ENCODE measurements at regions not wholly inside any gene's neighbourhood (a gene's known extent, or its start where the extent isn't known, plus 50 kb on each side); places are given as distances from the start of the nearest gene placed in this dataset.

DNA sequence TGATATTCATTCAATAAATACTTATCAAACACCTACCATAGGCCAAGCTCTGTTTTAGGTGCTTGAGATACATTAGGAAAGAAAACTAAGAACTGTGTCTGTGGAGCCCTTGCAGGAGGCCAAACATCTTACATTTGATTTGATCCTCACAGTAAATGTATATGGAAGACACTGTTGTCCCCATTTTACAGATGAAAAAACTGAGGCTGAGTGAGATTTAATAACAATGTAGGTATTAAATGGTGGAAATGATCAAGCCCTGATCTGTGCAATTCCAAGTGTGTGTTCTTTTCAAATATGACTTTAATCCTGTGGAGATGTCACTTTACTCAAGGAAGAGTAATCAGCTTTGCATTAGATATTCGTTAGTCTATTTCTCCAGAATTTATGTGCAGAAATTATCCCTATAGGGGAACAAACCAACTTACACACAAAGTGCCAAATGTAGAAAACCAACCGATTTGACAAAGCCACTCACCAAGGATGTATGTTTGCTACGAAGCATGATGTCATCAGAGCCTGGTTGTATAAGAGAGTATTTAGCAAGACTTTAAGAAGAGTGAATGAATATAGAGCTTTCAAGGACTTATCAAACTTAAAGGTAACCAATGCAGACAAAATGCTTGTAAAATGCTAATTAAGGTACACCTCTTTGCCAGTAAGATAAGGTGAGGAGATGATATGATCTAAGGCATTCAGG lies 153.9 kb upstream of the NFIB start:
- H3K18ac ChIP-seq (ENCODE audit: insufficient read length, low read depth, low read length) = no peak overlapping the region
- no peak for DNase-seq
- H2AK5ac ChIP-seq (ENCODE audit: insufficient read length, low read length) = no peak overlapping the region
- no peak overlapping the region for H2BK15ac ChIP-seq (ENCODE audit: low read depth, low read length)
- no peak overlapping the region for H3K4me3 Mint-ChIP-seq
- no peaks in the 10 kb centered on the region for H3K27me3 Mint-ChIP-seq (ENCODE audit: low read depth)
- H3K4me1 Mint-ChIP-seq = peaks cover 21 to 22% of the 10 kb centered on the region in 2 experiments
- H4K20me1 ChIP-seq (ENCODE audit: control insufficient read depth, insufficient read depth, insufficient read length) = no peaks in the 10 kb centered on the region
- H3K27ac Mint-ChIP-seq = no peak overlapping the region
- no peaks in the 10 kb centered on the region for H3K23me2 ChIP-seq (ENCODE audit: insufficient read length, low read depth, low read length, poor library complexity, severe bottlenecking)
- no peaks in the 10 kb centered on the region for H3K9me3 ChIP-seq (ENCODE audit: control insufficient read depth, low read depth, low read length)
- H2AFZ ChIP-seq (ENCODE audit: low read length) = no peak overlapping the region
- H3K9me3 Mint-ChIP-seq = no peaks in the 10 kb centered on the region
- TF ChIP-seq, protein P1, sequence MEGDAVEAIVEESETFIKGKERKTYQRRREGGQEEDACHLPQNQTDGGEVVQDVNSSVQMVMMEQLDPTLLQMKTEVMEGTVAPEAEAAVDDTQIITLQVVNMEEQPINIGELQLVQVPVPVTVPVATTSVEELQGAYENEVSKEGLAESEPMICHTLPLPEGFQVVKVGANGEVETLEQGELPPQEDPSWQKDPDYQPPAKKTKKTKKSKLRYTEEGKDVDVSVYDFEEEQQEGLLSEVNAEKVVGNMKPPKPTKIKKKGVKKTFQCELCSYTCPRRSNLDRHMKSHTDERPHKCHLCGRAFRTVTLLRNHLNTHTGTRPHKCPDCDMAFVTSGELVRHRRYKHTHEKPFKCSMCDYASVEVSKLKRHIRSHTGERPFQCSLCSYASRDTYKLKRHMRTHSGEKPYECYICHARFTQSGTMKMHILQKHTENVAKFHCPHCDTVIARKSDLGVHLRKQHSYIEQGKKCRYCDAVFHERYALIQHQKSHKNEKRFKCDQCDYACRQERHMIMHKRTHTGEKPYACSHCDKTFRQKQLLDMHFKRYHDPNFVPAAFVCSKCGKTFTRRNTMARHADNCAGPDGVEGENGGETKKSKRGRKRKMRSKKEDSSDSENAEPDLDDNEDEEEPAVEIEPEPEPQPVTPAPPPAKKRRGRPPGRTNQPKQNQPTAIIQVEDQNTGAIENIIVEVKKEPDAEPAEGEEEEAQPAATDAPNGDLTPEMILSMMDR (conservative IDR thresholded peaks at IDR 0.05) = no peak
- no peaks in the 10 kb centered on the region for H3K36me3 Mint-ChIP-seq (ENCODE audit: insufficient read depth in 1 of 3, low read depth in 3 of 3)
- H3T11ph ChIP-seq (ENCODE audit: low read length) = no peak overlapping the region
- no peaks in the 10 kb centered on the region for H3K79me1 ChIP-seq (ENCODE audit: insufficient read depth, low read depth, low read length, poor library complexity, severe bottlenecking)
- H3K27ac ChIP-seq (ENCODE audit: insufficient read length, low read depth, low read length) = no peak overlapping the region
- H2BK5ac ChIP-seq (ENCODE audit: insufficient read length, low read length) = no peak overlapping the region
- H3K23ac ChIP-seq (ENCODE audit: insufficient read length, low read depth, low read length) = no peak overlapping the region
- H3K4me2 ChIP-seq (ENCODE audit: insufficient read depth, insufficient read length, low read length) = no peak overlapping the region
- no CpG with 5 or more reads among the region's 3 CpGs for WGBS (ENCODE audit: extremely low coverage, insufficient read length, low lambda C conversion rate)
- no peak overlapping the region for H3K9ac ChIP-seq (ENCODE audit: extremely low read depth, insufficient read length, low read length)
- H4K5ac ChIP-seq (ENCODE audit: insufficient read length, low read depth, low read length) = no peak overlapping the region
- H4K91ac ChIP-seq (ENCODE audit: insufficient read length, low read depth, low read length) = no peak overlapping the region
- H4K8ac ChIP-seq (replicated peaks; ENCODE audit: insufficient read length, low read depth, low read length) = no peak overlapping the region
- no peak overlapping the region for H2BK20ac ChIP-seq (ENCODE audit: low read depth, low read length, poor library complexity, severe bottlenecking)
- peaks cover 7% of the 10 kb centered on the region; the same call in 1 of the 2 replicates for H3K4me1 ChIP-seq (ENCODE audit: insufficient read depth, low read length)
- no peaks in the 10 kb centered on the region for H3K79me2 ChIP-seq (ENCODE audit: insufficient read depth, low read length)
- no peak overlapping the region for H3K56ac ChIP-seq (ENCODE audit: insufficient read length, low read depth, low read length)
- no peak overlapping the region for H3K14ac ChIP-seq (ENCODE audit: insufficient read depth, low read length)
- no peak overlapping the region for H3K4ac ChIP-seq (ENCODE audit: low read depth, low read length)
- H2BK12ac ChIP-seq (ENCODE audit: insufficient read length, low read depth, low read length) = no peak overlapping the region
- H2BK120ac ChIP-seq (ENCODE audit: low read depth, low read length, poor library complexity, severe bottlenecking) = no peak overlapping the region
- no peaks in the 10 kb centered on the region for H3K27me3 ChIP-seq (ENCODE audit: insufficient read depth, low read length)
